ENCODE measurements at regions not wholly inside any gene's neighbourhood (a gene's known extent, or its start where the extent isn't known, plus 50 kb on each side); places are given as distances from the start of the nearest gene placed in this dataset.
A peak's percentile ranks its signal among the peaks of the same experiment; 100 is the strongest.

DNA sequence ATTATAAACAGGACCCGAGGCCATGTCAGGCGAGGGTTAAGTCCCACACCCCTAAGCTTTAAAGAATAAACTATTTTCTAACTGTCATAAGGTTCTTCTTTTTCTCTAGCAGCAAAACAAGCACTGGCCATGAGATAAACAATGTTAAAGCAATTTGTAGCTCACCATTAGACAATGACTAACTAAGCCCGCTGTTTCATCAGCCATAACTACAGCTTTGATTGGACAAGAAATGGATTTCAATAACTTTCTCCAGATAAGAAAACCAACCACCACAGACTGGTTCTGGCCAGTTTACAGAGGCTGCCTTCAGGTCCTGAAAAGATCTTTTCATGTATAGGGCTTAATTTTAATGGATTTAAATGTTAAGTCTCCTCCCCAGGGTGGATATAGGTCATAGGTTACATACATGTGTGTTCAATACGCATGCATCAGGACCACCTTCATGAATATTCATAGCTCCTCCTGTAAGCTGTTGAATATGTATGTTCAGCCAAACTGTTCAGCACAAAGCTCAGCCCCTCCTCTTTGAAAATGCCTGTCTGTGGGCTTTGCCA is 108.7 kb upstream of the RAB6C start (continued):
- TF ChIP-seq REST (IDR thresholded peaks at IDR 0.05) (no peak), FOXA1 (IDR thresholded peaks at IDR 0.05) (no peak)

- no peaks in the 10 kb centered on the region for H3K9me3 ChIP-seq (ENCODE audit: control insufficient read depth in 4 of 4, low read length in 3 of 4)
- H3K27ac ChIP-seq (ENCODE audit: low read depth in 1 of 2, low read length in 2 of 2) = no peak overlapping the region
- H3K36me3 ChIP-seq (ENCODE audit: control insufficient read depth in 4 of 4, insufficient read depth in 3 of 4, low read depth in 1 of 4, low read length in 3 of 4) = no peaks in the 10 kb centered on the region
- no peak for TF ChIP-seq RXRA (IDR thresholded peaks at IDR 0.05)
- TF ChIP-seq GABPA (IDR thresholded peaks at IDR 0.05 in 1 of 2, conservative IDR thresholded peaks at IDR 0.05 in 1 of 2) = no peak
- TF ChIP-seq EGR1 (IDR thresholded peaks at IDR 0.05; ENCODE audit: low read depth in 2 of 2) = no peak
- no peak overlapping the region for H3K4me3 ChIP-seq (ENCODE audit: low read depth in 1 of 3, low read length in 3 of 3)
- DNase-seq (ENCODE audit: low spot score) = peak; percentile 9
- no peak overlapping the region for H3K9ac ChIP-seq (ENCODE audit: low read depth in 1 of 2, low read length in 2 of 2)
- H3K4me1 ChIP-seq (ENCODE audit: control insufficient read depth in 4 of 4, insufficient read depth in 4 of 4, low read length in 3 of 4) = peaks cover 4 to 6% (median 5%) of the 10 kb centered on the region in 4 donors
- no peaks in the 10 kb centered on the region for H3K27me3 ChIP-seq (ENCODE audit: control insufficient read depth in 4 of 4, insufficient read depth in 4 of 4, low read length in 3 of 4)
- WGBS = 94% methylated on average over 4 of the region's 4 CpGs
Measured at GRCh38 chr2:129872446-129872845, 107.0 kb upstream of the RAB6C start.

DNA sequence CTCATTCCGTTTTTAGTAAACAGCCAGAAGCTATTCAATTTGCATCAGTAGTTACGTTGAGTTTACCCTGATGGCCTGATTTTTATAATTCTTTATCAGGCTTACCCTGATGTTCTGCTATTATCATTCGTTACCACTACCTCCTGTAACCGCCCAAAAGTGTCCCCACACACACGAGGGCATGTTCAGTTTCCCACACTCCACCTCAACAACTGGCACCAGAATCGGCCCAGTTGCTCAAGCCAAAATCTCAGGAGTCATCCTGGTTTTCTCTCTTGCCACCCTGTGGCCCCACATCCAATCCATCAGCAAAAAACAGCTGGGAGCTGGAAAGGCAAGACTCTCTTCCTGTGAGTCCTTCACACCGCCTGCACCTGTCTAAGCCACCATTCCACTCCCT is 102.9 kb upstream of the RAB6C start:
- H3K27me3 ChIP-seq (ENCODE audit: control insufficient read depth in 4 of 4, insufficient read depth in 4 of 4, low read length in 3 of 4) = no peaks in the 10 kb centered on the region
- H3K4me1 ChIP-seq (ENCODE audit: control insufficient read depth in 4 of 4, insufficient read depth in 4 of 4, low read length in 3 of 4) = peaks cover 5 to 10% (median 6%) of the 10 kb centered on the region in 4 donors
- H3K27ac ChIP-seq (ENCODE audit: low read depth in 1 of 2, low read length in 2 of 2) = no peak overlapping the region
- H3K4me3 ChIP-seq (ENCODE audit: low read depth in 1 of 3, low read length in 3 of 3) = peak overlapping the region in 2 of 3 donors; percentile 84 to 97
- TF ChIP-seq EGR1 (IDR thresholded peaks at IDR 0.05; ENCODE audit: low read depth in 2 of 2) = no peak
- no peak for TF ChIP-seq JUND (IDR thresholded peaks at IDR 0.05)
- no peak for TF ChIP-seq ZBTB33 (IDR thresholded peaks at IDR 0.05)
- no peak for TF ChIP-seq GABPA (IDR thresholded peaks at IDR 0.05 in 1 of 2, conservative IDR thresholded peaks at IDR 0.05 in 1 of 2)
- TF ChIP-seq, protein P1, sequence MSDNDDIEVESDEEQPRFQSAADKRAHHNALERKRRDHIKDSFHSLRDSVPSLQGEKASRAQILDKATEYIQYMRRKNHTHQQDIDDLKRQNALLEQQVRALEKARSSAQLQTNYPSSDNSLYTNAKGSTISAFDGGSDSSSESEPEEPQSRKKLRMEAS (IDR thresholded peaks at IDR 0.05) = no peak
- TF ChIP-seq SP1 (IDR thresholded peaks at IDR 0.05) = no peak
- no peak for TF ChIP-seq RAD21 (IDR thresholded peaks at IDR 0.05)
- no peak for TF ChIP-seq FOXA1 (IDR thresholded peaks at IDR 0.05)
- TF ChIP-seq TAF1 (conservative IDR thresholded peaks at IDR 0.05) = no peak
- no peak for TF ChIP-seq RXRA (IDR thresholded peaks at IDR 0.05)
- TF ChIP-seq, protein P2, sequence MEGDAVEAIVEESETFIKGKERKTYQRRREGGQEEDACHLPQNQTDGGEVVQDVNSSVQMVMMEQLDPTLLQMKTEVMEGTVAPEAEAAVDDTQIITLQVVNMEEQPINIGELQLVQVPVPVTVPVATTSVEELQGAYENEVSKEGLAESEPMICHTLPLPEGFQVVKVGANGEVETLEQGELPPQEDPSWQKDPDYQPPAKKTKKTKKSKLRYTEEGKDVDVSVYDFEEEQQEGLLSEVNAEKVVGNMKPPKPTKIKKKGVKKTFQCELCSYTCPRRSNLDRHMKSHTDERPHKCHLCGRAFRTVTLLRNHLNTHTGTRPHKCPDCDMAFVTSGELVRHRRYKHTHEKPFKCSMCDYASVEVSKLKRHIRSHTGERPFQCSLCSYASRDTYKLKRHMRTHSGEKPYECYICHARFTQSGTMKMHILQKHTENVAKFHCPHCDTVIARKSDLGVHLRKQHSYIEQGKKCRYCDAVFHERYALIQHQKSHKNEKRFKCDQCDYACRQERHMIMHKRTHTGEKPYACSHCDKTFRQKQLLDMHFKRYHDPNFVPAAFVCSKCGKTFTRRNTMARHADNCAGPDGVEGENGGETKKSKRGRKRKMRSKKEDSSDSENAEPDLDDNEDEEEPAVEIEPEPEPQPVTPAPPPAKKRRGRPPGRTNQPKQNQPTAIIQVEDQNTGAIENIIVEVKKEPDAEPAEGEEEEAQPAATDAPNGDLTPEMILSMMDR (IDR thresholded peaks at IDR 0.05; ENCODE audit: low read depth, low read length, missing input control) = no peak
- TF ChIP-seq FOXA2 (IDR thresholded peaks at IDR 0.05) = no peak
- no peak for TF ChIP-seq HNF4A (conservative IDR thresholded peaks at IDR 0.05)
- TF ChIP-seq YY1 (IDR thresholded peaks at IDR 0.05) = no peak
- no peak for TF ChIP-seq REST (IDR thresholded peaks at IDR 0.05)
- TF ChIP-seq, protein P3, sequence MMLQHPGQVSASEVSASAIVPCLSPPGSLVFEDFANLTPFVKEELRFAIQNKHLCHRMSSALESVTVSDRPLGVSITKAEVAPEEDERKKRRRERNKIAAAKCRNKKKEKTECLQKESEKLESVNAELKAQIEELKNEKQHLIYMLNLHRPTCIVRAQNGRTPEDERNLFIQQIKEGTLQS (IDR thresholded peaks at IDR 0.05) = no peak
- no peak overlapping the region for H3K9ac ChIP-seq (ENCODE audit: low read depth in 1 of 2, low read length in 2 of 2)
- 83% methylated on average over 7 of the region's 7 CpGs for WGBS
- H3K9me3 ChIP-seq (ENCODE audit: control insufficient read depth in 4 of 4, low read length in 3 of 4) = no peaks in the 10 kb centered on the region
- DNase-seq (ENCODE audit: low spot score) = no peak
- no peaks in the 10 kb centered on the region for H3K36me3 ChIP-seq (ENCODE audit: control insufficient read depth in 4 of 4, insufficient read depth in 3 of 4, low read depth in 1 of 4, low read length in 3 of 4)

All from liver (tissue), 8 donors.